22Rv1 (cell line): ENCODE measurements at regions not wholly inside any gene's neighbourhood (a gene's known extent, or its start where the extent isn't known, plus 50 kb on each side); places are given as distances from the start of the nearest gene placed in this dataset.

Experiments used
- CTCF ChIP-seq: fragments of 450-650 bp; IDR thresholded peaks from 2 replicates; pipeline ENCODE4 v1.5.1; 2017; ENCODE audit warnings: mild to moderate bottlenecking
- ZFX ChIP-seq: fragments of 450-650 bp; IDR thresholded peaks from 2 replicates; pipeline ENCODE4 v1.6.1; 2017; ENCODE audit warnings: antibody characterized with exemption, borderline replicate concordance

DNA sequence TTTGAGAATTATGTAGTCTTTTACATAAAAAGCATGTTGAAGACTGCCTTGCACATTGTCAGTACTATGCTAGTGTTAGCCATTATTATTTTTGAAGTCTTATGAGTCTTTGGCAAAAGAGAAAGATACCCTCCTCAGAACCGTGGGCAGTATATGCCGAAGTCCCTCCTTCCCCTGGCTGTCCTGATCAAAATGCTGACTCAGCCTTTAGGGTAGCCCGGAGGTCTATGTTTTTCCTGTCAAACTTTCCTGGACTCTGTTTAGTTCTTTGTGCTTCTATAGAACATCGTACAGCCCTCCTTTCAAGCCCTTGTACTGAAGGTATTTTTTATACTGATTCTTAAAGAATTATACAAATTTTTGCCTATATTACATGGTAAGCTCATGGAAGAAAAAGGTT, 264.7 kb upstream of the ATP5MC3 start:
- no peak for TF ChIP-seq CTCF
- TF ChIP-seq ZFX, result no peak
